ENCODE measurements at regions not wholly inside any gene's neighbourhood (a gene's known extent, or its start where the extent isn't known, plus 50 kb on each side); places are given as distances from the start of the nearest gene placed in this dataset.
"Not testable (repeated sequence)": the region's sequence is repeated elsewhere in the genome, so short reads cannot be mapped to it uniquely, and the experiment has no call there.

DNA sequence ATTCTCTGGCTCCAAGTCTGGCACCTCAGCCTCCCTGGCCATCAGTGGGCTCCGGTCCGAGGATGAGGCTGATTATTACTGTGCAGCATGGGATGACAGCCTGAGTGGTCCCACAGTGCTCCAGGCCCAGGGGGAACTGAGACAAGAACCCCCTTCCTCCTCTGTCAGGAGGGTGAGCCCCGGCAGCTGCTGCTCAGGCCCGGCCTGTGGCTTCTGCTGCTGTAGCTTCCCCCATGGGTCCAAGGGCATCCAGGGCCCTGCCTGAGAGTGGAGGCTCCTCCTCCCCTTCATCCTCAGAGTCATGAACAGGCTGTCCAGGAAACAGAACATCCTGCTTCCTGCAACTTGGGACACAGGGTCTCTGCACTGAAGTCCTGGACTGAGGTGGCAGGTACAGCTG lies 113.6 kb downstream of the VPREB1 start:
- no peak for DNase-seq
- 73% methylated on average over 3 of the region's 4 CpGs for WGBS (ENCODE audit: insufficient coverage)
- Histone ChIP-seq H3K36me3 (ENCODE audit: control insufficient read depth, insufficient read depth, low read length) (no peaks in the 10 kb centered on the region), H3K27me3 (ENCODE audit: control insufficient read depth, insufficient read depth, low read length) (peaks cover 4% of the 10 kb centered on the region), H3K4me3 (ENCODE audit: low read length) (no peak overlapping the region), H3K9me3 (replicated peaks; ENCODE audit: control insufficient read depth, low read depth, low read length) (no peaks in the 10 kb centered on the region), H3K27ac (ENCODE audit: low read length) (no peak overlapping the region), H3K4me1 (ENCODE audit: control insufficient read depth, insufficient read depth, low read length) (peaks cover 5% of the 10 kb centered on the region)

DNA sequence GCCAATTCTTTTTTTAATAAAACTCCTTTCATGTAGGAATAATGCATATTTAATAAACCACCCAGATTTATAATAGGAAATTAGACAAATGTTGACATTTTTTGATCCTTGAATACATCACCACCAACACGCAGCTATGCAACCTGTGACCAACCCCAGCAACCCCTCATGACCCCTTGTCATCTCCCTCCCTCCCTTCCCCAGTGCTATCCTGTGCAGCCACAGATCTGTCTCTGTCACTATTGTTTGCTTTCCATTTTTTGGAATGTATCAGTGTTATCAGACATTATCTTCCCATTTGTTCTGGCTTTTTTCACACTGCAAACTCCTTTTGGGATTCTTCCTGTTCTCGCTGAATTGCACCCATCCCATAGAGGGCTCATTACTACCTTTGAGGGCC lies 114.1 kb downstream of the VPREB1 start:
- H3K27me3 ChIP-seq (ENCODE audit: control insufficient read depth, insufficient read depth, low read length) = peaks cover 4% of the 10 kb centered on the region
- no peaks in the 10 kb centered on the region for H3K36me3 ChIP-seq (ENCODE audit: control insufficient read depth, insufficient read depth, low read length)
- H3K9me3 ChIP-seq (replicated peaks; ENCODE audit: control insufficient read depth, low read depth, low read length) = no peaks in the 10 kb centered on the region
- WGBS (ENCODE audit: insufficient coverage) = no CpG with 5 or more reads among the region's 2 CpGs
- no peak for DNase-seq
- no peak overlapping the region for H3K27ac ChIP-seq (ENCODE audit: low read length)
- peaks cover 5% of the 10 kb centered on the region for H3K4me1 ChIP-seq (ENCODE audit: control insufficient read depth, insufficient read depth, low read length)
- H3K4me3 ChIP-seq (ENCODE audit: low read length) = no peak overlapping the region

DNA sequence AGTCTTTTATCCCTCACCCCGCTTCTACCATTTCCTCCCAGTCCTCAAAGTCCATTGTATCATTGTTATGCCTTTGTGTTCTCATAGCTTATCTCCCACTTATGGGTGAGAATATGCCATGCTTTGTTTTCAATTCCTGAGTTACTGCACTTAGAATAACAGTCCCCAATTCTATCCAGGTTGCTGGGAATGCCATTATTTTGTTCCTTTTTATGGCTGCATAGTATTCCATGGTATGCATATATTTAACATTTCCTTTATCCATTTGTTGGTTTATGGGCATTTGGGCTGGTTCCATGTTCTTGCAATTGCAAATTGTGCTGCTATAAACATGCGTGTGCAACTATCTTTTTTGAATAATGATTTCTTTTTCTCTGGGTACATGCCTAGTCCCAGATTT lies 114.9 kb downstream of the VPREB1 start:
- Histone ChIP-seq H3K27ac (ENCODE audit: low read length) (no peak overlapping the region), H3K4me1 (ENCODE audit: control insufficient read depth, insufficient read depth, low read length) (peaks cover 5% of the 10 kb centered on the region), H3K36me3 (ENCODE audit: control insufficient read depth, insufficient read depth, low read length) (no peaks in the 10 kb centered on the region), H3K27me3 (ENCODE audit: control insufficient read depth, insufficient read depth, low read length) (peaks cover 4% of the 10 kb centered on the region), H3K4me3 (ENCODE audit: low read length) (no peak overlapping the region), H3K9me3 (replicated peaks; ENCODE audit: control insufficient read depth, low read depth, low read length) (no peaks in the 10 kb centered on the region)
- no CpG with 5 or more reads among the region's 2 CpGs for WGBS (ENCODE audit: insufficient coverage)
- no peak for DNase-seq

DNA sequence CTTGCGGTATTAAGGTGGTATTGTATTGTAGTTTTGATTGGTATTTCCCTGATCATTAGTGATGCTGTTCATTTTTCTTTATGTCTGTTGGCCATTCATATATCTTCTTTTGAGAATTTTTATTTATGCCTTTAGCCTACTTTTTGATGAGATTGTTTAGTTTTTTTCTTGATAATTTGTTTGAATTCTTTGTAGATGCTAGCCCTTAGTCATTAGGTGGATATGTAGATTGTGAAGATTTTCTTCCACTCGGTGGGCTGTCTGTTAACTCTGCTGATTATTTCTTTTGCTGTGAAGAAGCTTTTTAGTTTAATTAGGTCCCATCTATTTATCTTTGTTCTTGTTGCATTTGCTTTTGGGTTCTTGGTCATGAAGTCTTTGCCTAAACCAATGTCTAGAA lies 115.4 kb downstream of the VPREB1 start:
- Histone ChIP-seq H3K27me3 (ENCODE audit: control insufficient read depth, insufficient read depth, low read length) (peaks cover 4% of the 10 kb centered on the region), H3K9me3 (replicated peaks; ENCODE audit: control insufficient read depth, low read depth, low read length) (no peaks in the 10 kb centered on the region), H3K36me3 (ENCODE audit: control insufficient read depth, insufficient read depth, low read length) (no peaks in the 10 kb centered on the region), H3K4me3 (ENCODE audit: low read length) (no peak overlapping the region), H3K27ac (ENCODE audit: low read length) (no peak overlapping the region), H3K4me1 (ENCODE audit: control insufficient read depth, insufficient read depth, low read length) (peaks cover 5% of the 10 kb centered on the region)
- no peak for DNase-seq
- WGBS (ENCODE audit: insufficient coverage) = no CpG with 5 or more reads among the region's 2 CpGs

DNA sequence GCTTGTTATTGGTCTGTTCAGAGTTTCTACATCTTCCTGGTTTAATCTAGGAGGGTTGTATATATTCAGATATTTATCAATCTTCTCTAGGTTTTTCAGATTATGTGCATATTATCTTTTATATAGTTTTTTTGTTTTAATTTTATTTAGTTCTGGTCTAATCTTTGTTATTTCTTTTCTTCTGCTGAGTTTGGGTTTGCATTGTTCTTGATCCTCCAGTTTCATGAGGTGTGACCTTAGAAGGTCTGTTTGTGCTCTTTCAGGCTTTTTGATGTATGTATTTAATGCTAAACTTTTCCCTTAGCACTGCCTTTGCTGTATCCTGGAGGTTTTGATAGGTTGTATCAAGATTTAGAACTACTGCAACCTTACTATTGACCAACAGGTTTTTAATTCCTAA lies 117.7 kb downstream of the VPREB1 start:
- Histone ChIP-seq H3K4me3 (ENCODE audit: low read length) (no peak overlapping the region), H3K4me1 (ENCODE audit: control insufficient read depth, insufficient read depth, low read length) (no peaks in the 10 kb centered on the region), H3K9me3 (replicated peaks; ENCODE audit: control insufficient read depth, low read depth, low read length) (no peaks in the 10 kb centered on the region), H3K36me3 (ENCODE audit: control insufficient read depth, insufficient read depth, low read length) (no peaks in the 10 kb centered on the region), H3K27ac (ENCODE audit: low read length) (no peak overlapping the region), H3K27me3 (ENCODE audit: control insufficient read depth, insufficient read depth, low read length) (no peaks in the 10 kb centered on the region)
- no peak for DNase-seq

DNA sequence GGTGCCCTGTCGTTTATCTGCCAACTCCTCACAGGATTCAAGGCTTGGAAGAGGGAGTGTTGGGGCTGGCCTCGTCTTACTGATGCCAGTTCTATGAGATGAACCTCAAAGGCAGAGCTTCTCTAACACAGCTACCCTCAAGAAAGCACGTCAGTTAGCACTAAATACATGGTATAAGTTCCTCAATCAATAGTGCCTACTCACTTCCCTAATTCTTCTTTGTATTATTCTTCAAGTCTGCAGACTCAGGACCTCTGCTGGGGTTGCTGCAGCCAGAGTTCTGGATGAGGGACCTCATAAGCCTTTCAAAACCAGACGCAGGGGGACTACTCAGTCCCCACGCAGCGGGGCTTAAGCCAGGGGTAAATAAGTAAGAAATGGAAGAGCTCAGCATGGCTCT lies 118.3 kb downstream of the VPREB1 start:
- H3K4me3 ChIP-seq (ENCODE audit: low read length) = no peak overlapping the region
- H3K9me3 ChIP-seq (replicated peaks; ENCODE audit: control insufficient read depth, low read depth, low read length) = no peaks in the 10 kb centered on the region
- H3K36me3 ChIP-seq (ENCODE audit: control insufficient read depth, insufficient read depth, low read length) = no peaks in the 10 kb centered on the region
- H3K4me1 ChIP-seq (ENCODE audit: control insufficient read depth, insufficient read depth, low read length) = no peaks in the 10 kb centered on the region
- no peak overlapping the region for H3K27ac ChIP-seq (ENCODE audit: low read length)
- H3K27me3 ChIP-seq (ENCODE audit: control insufficient read depth, insufficient read depth, low read length) = no peaks in the 10 kb centered on the region
- DNase-seq = no peak
- WGBS (ENCODE audit: insufficient coverage) = 53% methylated on average over 4 of the region's 6 CpGs

DNA sequence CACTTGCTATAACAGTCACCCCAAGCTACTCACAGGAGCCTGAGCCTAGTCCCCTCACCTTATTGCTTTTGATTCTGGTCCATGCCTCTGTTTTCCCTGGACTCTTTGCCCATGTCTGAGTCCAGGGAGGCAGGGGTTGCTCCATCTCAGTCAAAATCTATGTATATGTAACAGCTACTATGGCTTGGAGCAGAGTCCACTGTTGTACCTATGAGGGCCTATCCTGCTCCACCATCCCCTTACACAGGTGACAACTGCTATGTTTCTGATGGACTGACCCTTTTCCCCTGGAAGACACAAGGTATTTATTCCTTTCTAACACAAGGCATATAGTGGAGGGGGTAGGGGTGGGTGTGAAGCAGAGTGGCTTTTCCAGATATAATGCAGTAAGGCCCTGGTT lies 119.6 kb downstream of the VPREB1 start:
- H3K4me1 ChIP-seq (ENCODE audit: control insufficient read depth, insufficient read depth, low read length) = peaks cover 2% of the 10 kb centered on the region
- H3K4me3 ChIP-seq (ENCODE audit: low read length) = no peak overlapping the region
- no peaks in the 10 kb centered on the region for H3K9me3 ChIP-seq (replicated peaks; ENCODE audit: control insufficient read depth, low read depth, low read length)
- H3K36me3 ChIP-seq (ENCODE audit: control insufficient read depth, insufficient read depth, low read length) = no peaks in the 10 kb centered on the region
- no peak overlapping the region for H3K27ac ChIP-seq (ENCODE audit: low read length)
- no peaks in the 10 kb centered on the region for H3K27me3 ChIP-seq (ENCODE audit: control insufficient read depth, insufficient read depth, low read length)
- no peak for DNase-seq

DNA sequence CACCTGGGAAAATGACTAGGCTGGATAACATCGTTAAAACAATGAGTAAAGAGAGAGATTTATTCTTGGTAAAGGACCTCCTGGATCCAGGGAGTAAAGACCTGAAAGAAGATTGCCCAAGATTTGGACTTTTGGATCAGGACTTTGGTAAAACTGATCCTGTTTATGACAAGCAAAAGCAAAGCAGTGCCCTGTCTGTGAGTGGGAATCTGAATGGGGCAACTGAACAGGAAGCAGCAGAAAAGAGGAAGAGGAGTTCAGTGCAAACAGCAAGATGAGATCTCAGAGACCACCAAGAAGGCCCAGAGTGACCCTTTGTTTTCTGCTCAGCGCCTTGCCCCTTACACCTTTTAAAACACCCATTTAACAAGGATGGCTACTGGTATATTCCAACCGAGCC lies 122.0 kb downstream of the VPREB1 start:
- WGBS (ENCODE audit: insufficient coverage) = 35% methylated on average over 2 of the region's 3 CpGs
- H3K27me3 ChIP-seq (ENCODE audit: control insufficient read depth, insufficient read depth, low read length) = no peaks in the 10 kb centered on the region
- no peaks in the 10 kb centered on the region for H3K36me3 ChIP-seq (ENCODE audit: control insufficient read depth, insufficient read depth, low read length)
- H3K4me3 ChIP-seq (ENCODE audit: low read length) = no peak overlapping the region
- no peak overlapping the region for H3K27ac ChIP-seq (ENCODE audit: low read length)
- peaks cover 19% of the 10 kb centered on the region for H3K4me1 ChIP-seq (ENCODE audit: control insufficient read depth, insufficient read depth, low read length)
- no peaks in the 10 kb centered on the region for H3K9me3 ChIP-seq (replicated peaks; ENCODE audit: control insufficient read depth, low read depth, low read length)
- no peak for DNase-seq

DNA sequence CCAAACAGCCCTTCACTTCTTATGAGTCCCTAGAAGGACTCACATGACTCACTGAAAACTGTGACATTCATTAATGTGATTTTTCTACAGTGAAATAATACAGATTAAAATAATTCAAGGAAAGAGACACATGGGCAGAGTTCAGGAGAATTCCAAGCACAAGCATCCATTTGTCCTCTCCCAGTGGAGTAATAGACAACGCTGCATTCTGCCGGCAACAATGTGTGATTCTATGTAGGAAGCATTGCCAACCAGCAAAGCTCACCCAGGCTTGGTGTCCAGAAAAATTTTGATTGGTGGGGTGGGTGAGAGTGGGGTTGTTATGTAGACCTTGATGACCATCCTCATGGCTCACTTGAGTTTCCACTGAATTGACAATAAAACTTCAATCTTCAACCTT lies 123.9 kb downstream of the VPREB1 start:
- peaks cover 22% of the 10 kb centered on the region for H3K4me1 ChIP-seq (ENCODE audit: control insufficient read depth, insufficient read depth, low read length)
- H3K36me3 ChIP-seq (ENCODE audit: control insufficient read depth, insufficient read depth, low read length) = no peaks in the 10 kb centered on the region
- no CpG with 5 or more reads among the region's 2 CpGs for WGBS (ENCODE audit: insufficient coverage)
- no peaks in the 10 kb centered on the region for H3K27me3 ChIP-seq (ENCODE audit: control insufficient read depth, insufficient read depth, low read length)
- H3K4me3 ChIP-seq (ENCODE audit: low read length) = no peak overlapping the region
- no peak overlapping the region for H3K27ac ChIP-seq (ENCODE audit: low read length)
- DNase-seq = no peak
- H3K9me3 ChIP-seq (replicated peaks; ENCODE audit: control insufficient read depth, low read depth, low read length) = no peaks in the 10 kb centered on the region

DNA sequence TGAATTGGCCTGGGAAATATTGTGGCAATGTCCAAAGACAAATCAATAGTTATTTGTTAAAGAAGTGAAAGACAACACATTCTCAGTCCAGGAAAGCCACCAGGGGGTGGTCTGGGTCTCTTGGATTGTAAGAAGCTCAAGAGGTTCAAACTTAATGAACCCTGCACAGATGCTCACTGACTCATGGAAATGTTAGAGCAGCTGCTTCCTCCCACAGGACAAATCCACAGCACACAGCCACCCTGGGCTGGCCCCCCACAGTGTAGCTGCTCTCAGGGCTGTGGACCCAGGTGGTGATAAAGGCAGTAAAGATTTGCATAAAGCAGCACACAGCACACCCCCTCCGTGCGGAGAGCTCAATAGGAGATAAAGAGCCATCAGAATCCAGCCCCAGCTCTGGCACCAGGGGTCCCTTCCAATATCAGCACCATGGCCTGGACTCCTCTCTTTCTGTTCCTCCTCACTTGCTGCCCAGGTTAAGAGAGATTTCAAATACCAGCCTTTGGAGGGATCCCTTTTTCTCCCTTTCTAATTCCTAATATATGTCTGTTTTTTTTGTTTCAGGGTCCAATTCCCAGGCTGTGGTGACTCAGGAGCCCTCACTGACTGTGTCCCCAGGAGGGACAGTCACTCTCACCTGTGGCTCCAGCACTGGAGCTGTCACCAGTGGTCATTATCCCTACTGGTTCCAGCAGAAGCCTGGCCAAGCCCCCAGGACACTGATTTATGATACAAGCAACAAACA lies 124.8 kb downstream of the VPREB1 start:
- no CpG with 5 or more reads among the region's 2 CpGs for WGBS (ENCODE audit: insufficient coverage)
- H3K27me3 ChIP-seq (ENCODE audit: control insufficient read depth, insufficient read depth, low read length); H3K9me3 ChIP-seq (replicated peaks; ENCODE audit: control insufficient read depth, low read depth, low read length); H3K36me3 ChIP-seq (ENCODE audit: control insufficient read depth, insufficient read depth, low read length); H3K4me3 ChIP-seq (ENCODE audit: low read length); H3K27ac ChIP-seq (ENCODE audit: low read length): not testable (repeated sequence)
- peaks cover 22% of the 10 kb centered on the region for H3K4me1 ChIP-seq (ENCODE audit: control insufficient read depth, insufficient read depth, low read length)
- peak; percentile 82 for DNase-seq

DNA sequence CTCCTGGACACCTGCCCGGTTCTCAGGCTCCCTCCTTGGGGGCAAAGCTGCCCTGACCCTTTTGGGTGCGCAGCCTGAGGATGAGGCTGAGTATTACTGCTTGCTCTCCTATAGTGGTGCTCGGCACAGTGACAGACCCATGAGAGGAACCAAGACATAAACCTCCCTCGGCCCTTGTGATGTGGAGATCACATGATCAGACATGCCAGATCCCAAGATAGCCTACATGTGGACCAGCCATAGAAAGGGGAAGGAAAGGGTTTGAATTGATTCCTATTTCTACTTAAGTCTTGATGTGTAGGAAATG lies 125.3 kb downstream of the VPREB1 start:
- H3K27ac ChIP-seq (ENCODE audit: low read length) = no peak overlapping the region
- H3K4me3 ChIP-seq (ENCODE audit: low read length) = no peak overlapping the region
- H3K27me3 ChIP-seq (ENCODE audit: control insufficient read depth, insufficient read depth, low read length) = no peaks in the 10 kb centered on the region
- peak; percentile 53 for DNase-seq
- no peaks in the 10 kb centered on the region for H3K9me3 ChIP-seq (replicated peaks; ENCODE audit: control insufficient read depth, low read depth, low read length)
- 0% methylated on average over 1 of the region's 4 CpGs for WGBS (ENCODE audit: insufficient coverage)
- peaks cover 23% of the 10 kb centered on the region for H3K4me1 ChIP-seq (ENCODE audit: control insufficient read depth, insufficient read depth, low read length)
- H3K36me3 ChIP-seq (ENCODE audit: control insufficient read depth, insufficient read depth, low read length) = no peaks in the 10 kb centered on the region

Measured in muscle of leg (tissue), 3 donors.